Muscle layer of duodenum (tissue), 2 donors: ENCODE measurements at regions not wholly inside any gene's neighbourhood (a gene's known extent, or its start where the extent isn't known, plus 50 kb on each side); places are given as distances from the start of the nearest gene placed in this dataset.

Source experiments
- H3K27ac ChIP-seq: one replicate; pipeline ENCODE4 v1.7.0; 2013; ENCODE audit warnings: mild to moderate bottlenecking, low read length
- H3K27me3 ChIP-seq: one replicate; pipeline ENCODE4 v1.7.0; 2013; ENCODE audit warnings: low read depth, mild to moderate bottlenecking, control low read depth, low read length
- H3K36me3 ChIP-seq, 2 donors: one replicate each; pipeline ENCODE4 v1.7.0; 2013; ENCODE audit warnings: low read length in 2 of 2, control low read depth in 1 of 2, mild to moderate bottlenecking in 1 of 2; ENCODE audit not compliant: insufficient read depth in 2 of 2, control insufficient read depth in 1 of 2
- H3K4me1 ChIP-seq, 2 donors: one replicate each; pipeline ENCODE4 v1.7.0; 2013; ENCODE audit warnings: low read length in 2 of 2, mild to moderate bottlenecking in 2 of 2, control low read depth in 1 of 2, moderate library complexity in 1 of 2; ENCODE audit not compliant: insufficient read depth in 2 of 2, control insufficient read depth in 1 of 2
- H3K4me3 ChIP-seq, 2 donors: one replicate each; pipeline ENCODE4 v1.7.0; 2013; ENCODE audit warnings: low read length in 2 of 2, low read depth in 1 of 2, mild to moderate bottlenecking in 1 of 2
- H3K9me3 ChIP-seq, 2 donors: one replicate each; pipeline ENCODE4 v1.7.0; 2013; ENCODE audit warnings: low read length in 2 of 2, control low read depth in 1 of 2, mild to moderate bottlenecking in 1 of 2; ENCODE audit not compliant: control insufficient read depth in 1 of 2
- donor health status: healthy.

DNA sequence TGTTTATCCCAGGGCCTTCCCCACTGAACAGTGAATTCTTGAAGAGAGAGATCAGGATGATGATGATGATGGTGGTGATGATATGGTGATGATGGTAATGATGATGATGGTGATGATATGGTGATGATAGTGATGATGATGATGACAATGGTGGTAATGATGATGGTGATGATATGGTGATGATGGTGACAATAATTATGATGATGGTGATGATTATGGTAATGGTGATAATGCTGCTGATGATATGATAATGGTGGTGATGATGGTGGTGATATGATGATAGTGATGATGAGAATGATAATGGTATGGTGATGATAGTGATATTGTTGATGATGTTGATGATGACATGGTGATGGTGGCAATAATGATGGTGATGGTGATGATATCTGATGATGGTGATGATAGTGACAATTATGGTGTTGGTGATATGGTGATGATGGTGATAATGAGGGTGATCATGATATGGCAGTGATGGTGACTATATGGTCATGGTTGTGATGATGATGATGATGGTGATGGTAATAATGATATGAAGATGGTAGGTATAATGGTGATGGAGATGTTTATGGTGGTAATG lies 99.9 kb downstream of the HAPSTR1 start:
- H3K36me3 ChIP-seq: no peaks in the 10 kb centered on the region
- no peaks in the 10 kb centered on the region for H3K27me3 ChIP-seq
- no peaks in the 10 kb centered on the region for H3K9me3 ChIP-seq
- no peaks in the 10 kb centered on the region for H3K4me1 ChIP-seq
- no peak overlapping the region for H3K4me3 ChIP-seq
- H3K27ac ChIP-seq: no peak overlapping the region

DNA sequence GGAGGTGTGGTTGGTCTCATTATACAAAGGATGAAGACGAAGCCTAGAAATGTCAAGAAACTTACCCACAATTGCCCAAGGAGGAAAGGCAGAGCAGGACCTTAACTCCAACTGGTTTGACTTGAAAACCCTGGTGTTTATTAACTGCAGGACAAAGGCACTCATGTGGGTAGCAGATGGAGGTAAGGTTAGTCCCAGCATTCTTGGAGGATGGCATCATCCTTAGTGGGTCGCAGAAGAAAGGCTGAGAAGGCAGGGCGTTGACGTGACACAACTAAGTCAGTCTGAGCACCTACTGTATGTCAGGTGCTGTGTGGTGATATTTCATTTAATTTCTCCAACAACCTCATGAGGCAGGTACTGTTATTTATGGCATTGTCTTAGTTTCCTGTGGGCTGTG lies 101.3 kb downstream of the HAPSTR1 start:
- Histone ChIP-seq H3K36me3 (no peaks in the 10 kb centered on the region), H3K4me1 (no peaks in the 10 kb centered on the region), H3K4me3 (no peak overlapping the region), H3K9me3 (no peaks in the 10 kb centered on the region), H3K27me3 (no peaks in the 10 kb centered on the region), H3K27ac (no peak overlapping the region)

- H3K27ac ChIP-seq: no peak overlapping the region
- no peaks in the 10 kb centered on the region for H3K36me3 ChIP-seq
- H3K4me3 ChIP-seq: no peak overlapping the region
- H3K4me1 ChIP-seq: no peaks in the 10 kb centered on the region
- no peaks in the 10 kb centered on the region for H3K9me3 ChIP-seq
- H3K27me3 ChIP-seq: no peaks in the 10 kb centered on the region
These were observed 103.8 kb downstream of the HAPSTR1 start for GRCh38 chr16:9195287-9195686.

- Histone ChIP-seq H3K9me3 (peaks cover 0 to 3% of the 10 kb centered on the region in 2 donors), H3K27ac (no peak overlapping the region), H3K4me1 (no peaks in the 10 kb centered on the region), H3K36me3 (no peaks in the 10 kb centered on the region), H3K4me3 (no peak overlapping the region), H3K27me3 (no peaks in the 10 kb centered on the region)
These were observed 106.7 kb downstream of the HAPSTR1 start for GRCh38 chr16:9197957-9198661.

- Histone ChIP-seq H3K36me3 (no peaks in the 10 kb centered on the region), H3K27ac (no peak overlapping the region), H3K4me1 (no peaks in the 10 kb centered on the region), H3K27me3 (no peaks in the 10 kb centered on the region), H3K4me3 (no peak overlapping the region), H3K9me3 (peaks cover 0 to 10% of the 10 kb centered on the region in 2 donors)
These were observed 107.9 kb downstream of the HAPSTR1 start for GRCh38 chr16:9199311-9199710.

- Histone ChIP-seq H3K4me1 (no peaks in the 10 kb centered on the region), H3K27me3 (no peaks in the 10 kb centered on the region), H3K4me3 (no peak overlapping the region), H3K36me3 (no peaks in the 10 kb centered on the region), H3K9me3 (peaks cover 0 to 10% of the 10 kb centered on the region in 2 donors), H3K27ac (no peak overlapping the region)
These were observed 108.3 kb downstream of the HAPSTR1 start for GRCh38 chr16:9199751-9200150.

GRCh38 chr16:9203956-9204355 lies 112.5 kb downstream of the HAPSTR1 start:
- Histone ChIP-seq H3K27me3 (no peaks in the 10 kb centered on the region), H3K4me3 (no peak overlapping the region), H3K4me1 (no peaks in the 10 kb centered on the region), H3K9me3 (peaks cover 0 to 10% of the 10 kb centered on the region in 2 donors), H3K27ac (no peak overlapping the region), H3K36me3 (no peaks in the 10 kb centered on the region)

DNA sequence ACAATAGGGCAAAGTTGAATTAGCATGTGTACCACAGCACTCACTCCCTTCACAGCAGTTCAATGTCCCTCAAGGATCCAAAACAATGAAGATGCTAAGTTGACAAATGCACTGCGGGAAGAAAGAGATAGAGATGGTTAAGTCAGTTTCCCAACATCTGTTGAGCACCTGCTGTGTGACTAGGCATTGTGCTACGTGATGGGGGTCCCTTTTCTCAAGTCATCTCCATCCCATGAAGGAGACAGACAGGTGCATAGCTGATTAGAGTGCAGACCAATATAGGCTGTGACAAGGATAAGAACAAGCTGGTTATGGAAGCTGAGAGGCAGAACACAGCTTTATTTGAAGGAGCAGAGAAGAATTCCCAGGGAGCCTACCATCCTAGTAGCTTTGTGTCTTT lies 114.2 kb downstream of the HAPSTR1 start:
- Histone ChIP-seq H3K36me3 (no peaks in the 10 kb centered on the region), H3K4me1 (no peaks in the 10 kb centered on the region), H3K27ac (no peak overlapping the region)

DNA sequence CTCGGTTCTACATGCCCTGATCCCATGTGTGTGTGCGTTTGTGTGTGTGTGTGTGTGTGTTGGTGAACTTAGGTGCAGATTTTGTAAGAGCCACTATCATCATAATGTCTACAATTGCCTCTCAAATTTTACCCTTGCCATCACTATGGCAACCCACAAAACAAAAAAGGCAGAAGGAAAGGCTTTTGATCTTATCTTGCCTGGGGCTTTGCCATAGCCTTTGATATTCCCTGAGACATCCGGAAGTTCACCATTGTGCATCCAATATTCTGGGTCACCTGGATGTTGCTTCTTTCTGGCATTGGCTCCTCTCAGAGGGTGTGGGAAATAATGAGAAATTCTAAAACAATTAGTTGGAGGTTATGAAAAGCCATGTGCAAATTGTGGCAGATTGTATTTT lies 114.7 kb downstream of the HAPSTR1 start:
- Histone ChIP-seq H3K4me1 (no peaks in the 10 kb centered on the region), H3K27me3 (no peaks in the 10 kb centered on the region), H3K4me3 (no peak overlapping the region), H3K27ac (no peak overlapping the region), H3K9me3 (peaks cover 0 to 10% of the 10 kb centered on the region in 2 donors), H3K36me3 (no peaks in the 10 kb centered on the region)

More for the DNA sequence above, 114.2 kb downstream of the HAPSTR1 start:
- Histone ChIP-seq H3K9me3 (peaks cover 0 to 10% of the 10 kb centered on the region in 2 donors), H3K27me3 (no peaks in the 10 kb centered on the region), H3K4me3 (no peak overlapping the region)

GRCh38 chr16:9212621-9213020 lies 121.2 kb downstream of the HAPSTR1 start:
- no peaks in the 10 kb centered on the region for H3K4me1 ChIP-seq
- no peak overlapping the region for H3K4me3 ChIP-seq
- H3K36me3 ChIP-seq: no peaks in the 10 kb centered on the region
- H3K27ac ChIP-seq: no peak overlapping the region
- peaks cover 0 to 3% of the 10 kb centered on the region in 2 donors for H3K9me3 ChIP-seq
- H3K27me3 ChIP-seq: no peaks in the 10 kb centered on the region

GRCh38 chr16:9219813-9220212 lies 128.4 kb downstream of the HAPSTR1 start:
- no peak overlapping the region for H3K4me3 ChIP-seq
- no peaks in the 10 kb centered on the region for H3K36me3 ChIP-seq
- H3K4me1 ChIP-seq: no peaks in the 10 kb centered on the region
- H3K27ac ChIP-seq: no peak overlapping the region
- peaks cover 0 to 5% of the 10 kb centered on the region in 2 donors for H3K9me3 ChIP-seq
- no peaks in the 10 kb centered on the region for H3K27me3 ChIP-seq
